HG03039 (cell line): ENCODE measurements at regions not wholly inside any gene's neighbourhood (a gene's known extent, or its start where the extent isn't known, plus 50 kb on each side); places are given as distances from the start of the nearest gene placed in this dataset.

Experiments used
- ATAC-seq: cut with Tn5 transposase; IDR thresholded peaks from one replicate; pipeline ENCODE4 v1.9.1; 2021; ENCODE audit warnings: mild to moderate bottlenecking, moderate library complexity; ENCODE audit not compliant: unreplicated experiment

- ATAC-seq = no peak
Observed at GRCh38 chr11:39145346-39145745, 2314.1 kb downstream of the LRRC4C start.

- no peak for ATAC-seq
Observed at GRCh38 chr11:39144351-39145130, 2314.9 kb downstream of the LRRC4C start.

DNA sequence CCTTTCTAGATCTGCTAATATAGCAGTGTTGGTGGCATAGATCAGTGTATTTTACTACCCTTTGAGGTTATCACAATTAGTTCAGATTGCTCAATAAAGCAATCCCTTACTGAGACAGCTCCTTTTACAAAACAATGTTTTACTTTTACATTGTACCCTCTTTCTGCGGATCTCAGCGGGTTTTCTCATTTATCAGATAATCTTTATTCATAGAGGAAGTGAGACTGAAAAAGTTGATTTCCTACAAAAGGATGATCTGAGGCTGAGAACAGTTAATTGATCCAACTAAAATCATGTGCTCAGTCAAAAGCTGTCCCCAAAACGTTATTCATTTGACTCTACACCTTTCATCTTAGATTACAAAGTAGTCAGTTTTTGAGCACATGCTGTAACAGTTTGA, 2319.9 kb downstream of the LRRC4C start:
- no peak for ATAC-seq

DNA sequence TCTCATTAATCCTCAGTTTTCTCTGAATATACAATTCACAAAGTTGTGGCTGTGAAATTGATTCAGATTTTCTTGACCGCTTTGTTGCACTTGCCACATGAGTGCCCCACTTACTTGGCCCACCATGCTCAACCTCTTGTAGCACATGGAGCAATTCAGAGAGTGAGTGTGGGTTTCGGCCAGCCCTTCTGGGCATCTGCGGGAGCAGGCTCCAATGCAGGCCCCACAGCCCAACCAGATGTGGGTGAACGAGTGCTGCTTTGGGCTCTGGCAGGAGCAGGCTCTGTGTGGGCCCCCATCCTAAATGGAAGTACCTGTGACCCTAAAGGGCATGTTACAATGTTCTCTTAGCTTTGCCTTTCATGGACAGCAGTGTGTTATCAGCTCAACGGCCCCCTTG, 2338.6 kb downstream of the LRRC4C start:
- ATAC-seq = no peak

- ATAC-seq = no peak
Observed at GRCh38 chr11:39113606-39114005, 2345.8 kb downstream of the LRRC4C start.

DNA sequence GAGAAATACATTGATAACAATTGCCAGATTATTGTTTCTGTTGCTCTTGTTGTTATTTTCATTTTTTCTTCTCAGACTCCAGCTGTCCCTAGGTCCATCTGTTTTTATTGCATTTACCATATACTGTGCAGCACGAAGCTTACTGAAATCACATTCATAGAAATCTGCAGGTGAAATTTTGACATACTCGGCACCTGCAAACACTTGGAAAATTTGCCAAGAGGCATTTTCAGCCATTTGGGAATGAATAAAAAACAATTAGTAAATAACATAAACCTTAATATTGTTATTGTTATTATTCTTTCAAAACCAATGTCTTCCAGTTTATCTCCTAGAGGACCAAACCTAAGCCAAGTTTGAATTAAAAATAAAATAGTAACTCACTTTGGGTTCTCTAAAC, 2357.2 kb downstream of the LRRC4C start:
- ATAC-seq = no peak

GRCh38 chr11:39078465-39078864, 2381.0 kb downstream of the LRRC4C start:
- ATAC-seq = no peak

- no peak for ATAC-seq
Observed at GRCh38 chr11:39037611-39038010, 2421.8 kb downstream of the LRRC4C start.

GRCh38 chr11:39036021-39036420, 2423.4 kb downstream of the LRRC4C start:
- no peak for ATAC-seq

GRCh38 chr11:39021539-39021938, 2423.5 kb upstream of the RAG2 start:
- ATAC-seq = no peak

- no peak for ATAC-seq
Observed at GRCh38 chr11:39011797-39012196, 2413.8 kb upstream of the RAG2 start.

DNA sequence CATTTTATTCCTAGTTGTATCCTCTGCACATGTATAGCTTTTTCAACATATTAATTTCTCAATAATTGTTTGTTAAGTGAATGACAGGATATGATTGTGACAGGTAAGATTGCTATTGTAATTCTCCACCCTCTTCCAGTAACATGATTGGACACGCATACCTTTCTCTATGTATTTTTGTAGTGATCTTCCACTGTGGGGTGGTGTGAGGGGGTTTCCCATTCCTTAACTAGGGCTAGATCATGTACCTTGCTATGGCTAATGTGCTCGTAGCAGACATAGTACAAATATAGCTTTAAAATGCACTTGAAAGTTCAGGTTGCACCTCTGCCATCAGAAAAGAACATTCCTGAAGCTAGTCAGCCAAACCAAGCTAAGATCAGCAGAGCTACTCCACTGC, 2392.8 kb upstream of the RAG2 start:
- no peak for ATAC-seq

DNA sequence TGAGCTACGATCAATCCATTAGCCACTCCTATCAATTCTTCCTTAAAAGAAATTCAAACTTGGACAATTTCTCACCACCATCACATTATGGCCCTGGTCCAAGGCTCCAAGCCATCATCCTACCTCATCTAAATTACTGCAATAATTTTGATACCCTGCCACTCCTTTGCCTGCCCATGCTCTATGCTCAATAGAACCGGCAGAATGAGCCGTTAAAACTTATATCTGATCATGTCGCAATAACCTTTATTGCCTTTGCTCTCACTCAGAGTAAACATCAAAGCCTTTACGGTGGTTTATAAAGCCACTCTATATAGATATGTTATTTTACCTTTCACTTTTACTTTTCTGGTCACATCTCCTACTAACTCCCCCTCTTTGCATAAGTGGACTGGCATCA, 2392.1 kb upstream of the RAG2 start:
- no peak for ATAC-seq

GRCh38 chr11:38988908-38989307, 2390.9 kb upstream of the RAG2 start:
- no peak for ATAC-seq

GRCh38 chr11:38972220-38972619, 2374.2 kb upstream of the RAG2 start:
- no peak for ATAC-seq

- ATAC-seq = no peak
Observed at GRCh38 chr11:38971141-38971540, 2373.1 kb upstream of the RAG2 start.

DNA sequence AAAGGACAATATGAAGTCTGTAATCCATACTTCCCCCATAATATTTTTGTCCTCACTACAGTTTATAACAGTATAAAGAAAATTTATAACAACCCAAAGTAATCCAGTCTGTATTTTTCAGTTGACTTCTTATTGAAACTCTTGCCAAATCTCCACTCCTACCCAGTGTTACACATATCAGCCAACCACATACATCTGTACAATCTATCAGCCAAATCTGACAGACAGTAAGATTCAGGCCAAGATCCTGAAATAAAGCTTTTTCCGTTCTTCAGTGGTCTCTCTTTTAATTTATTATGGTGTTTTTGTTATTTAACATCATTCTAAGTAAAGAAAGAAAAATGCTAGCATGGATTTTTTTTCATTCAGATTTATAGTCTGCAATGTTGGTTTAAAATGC, 2370.9 kb upstream of the RAG2 start:
- ATAC-seq = no peak

- ATAC-seq = no peak
Observed at GRCh38 chr11:38952698-38953097, 2354.7 kb upstream of the RAG2 start.

GRCh38 chr11:38950867-38951266, 2352.8 kb upstream of the RAG2 start:
- no peak for ATAC-seq

DNA sequence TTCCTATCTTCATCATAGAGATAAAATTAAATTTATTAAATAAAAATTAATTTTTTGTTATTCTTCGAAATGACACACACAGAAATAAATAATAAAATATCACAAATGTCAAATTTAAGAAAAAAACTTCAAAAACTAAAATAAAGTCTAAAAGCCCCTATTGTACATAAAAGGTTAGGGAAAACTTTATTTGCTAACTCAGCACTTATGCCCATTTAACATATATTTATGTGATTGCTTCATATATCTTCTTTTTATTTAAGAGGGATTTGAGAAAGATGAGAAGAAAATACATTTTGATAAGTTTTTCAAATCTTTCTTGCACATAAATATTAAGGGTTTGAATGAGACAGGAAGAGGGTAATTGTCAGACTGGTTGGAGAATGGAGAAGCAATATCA, 2350.4 kb upstream of the RAG2 start:
- ATAC-seq = no peak

DNA sequence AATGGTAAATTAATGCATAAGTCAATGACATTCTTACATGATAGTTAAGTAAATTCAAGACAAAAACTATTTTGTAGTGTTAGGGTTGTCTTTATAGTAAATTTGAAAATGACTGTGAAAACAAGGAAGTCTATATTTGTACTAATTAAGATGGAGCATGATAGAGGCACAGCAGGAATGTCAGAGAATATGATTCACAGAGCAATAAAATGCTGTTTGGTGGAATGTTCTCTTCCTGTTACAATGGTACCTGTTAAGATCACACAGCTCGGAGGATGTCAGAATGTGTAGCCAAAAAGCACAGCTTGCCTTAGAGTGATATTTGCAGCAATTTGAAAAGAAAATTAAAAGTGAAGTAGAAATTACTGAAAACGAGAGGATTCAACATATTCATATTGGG, 2339.7 kb upstream of the RAG2 start:
- no peak for ATAC-seq

DNA sequence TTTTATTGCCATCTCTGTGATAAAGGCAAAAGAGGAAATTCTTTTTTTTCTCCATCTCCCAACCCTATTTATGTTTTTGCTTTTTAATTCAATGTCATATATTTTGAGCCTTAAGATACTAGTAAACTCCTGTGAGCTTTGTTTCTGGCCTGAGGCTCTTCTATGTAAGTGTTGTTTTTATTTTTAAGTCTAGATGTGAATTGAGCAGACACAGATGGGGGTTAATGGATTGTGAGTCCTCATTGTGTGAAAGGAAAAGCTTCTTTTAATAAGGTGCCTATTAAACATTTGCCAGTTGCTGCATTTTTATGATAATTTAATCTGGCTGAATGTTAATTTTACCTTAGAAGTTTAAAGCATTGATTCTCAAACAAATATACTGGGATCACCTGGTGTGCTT, 2337.9 kb upstream of the RAG2 start:
- no peak for ATAC-seq

DNA sequence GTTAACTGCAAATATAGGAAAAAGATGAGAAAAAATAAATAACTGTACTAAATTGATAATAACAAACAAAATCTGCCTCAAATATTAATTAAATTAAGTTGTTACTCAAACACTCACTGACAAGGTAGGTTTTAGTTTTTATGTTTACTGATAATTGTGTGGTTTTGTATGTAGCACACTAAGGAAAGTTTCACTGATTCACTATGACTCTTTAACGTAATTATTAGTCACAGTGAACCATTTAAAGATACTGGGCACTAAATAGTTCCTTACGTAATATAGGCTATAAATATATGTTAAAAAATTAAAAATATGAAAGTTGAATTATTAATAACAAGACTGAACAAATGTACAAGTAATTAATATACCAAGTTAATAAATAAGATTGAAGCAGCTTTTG, 2330.0 kb upstream of the RAG2 start:
- no peak for ATAC-seq
